Left lung (tissue), 4 donors: ENCODE measurements at regions not wholly inside any gene's neighbourhood (a gene's known extent, or its start where the extent isn't known, plus 50 kb on each side); places are given as distances from the start of the nearest gene placed in this dataset.
A peak's percentile ranks its signal among the peaks of the same experiment; 100 is the strongest.

Experiments
- ATAC-seq: fragments of 200-7000 bp; cut with Tn5 transposase; one replicate; pipeline ENCODE4 v1.9.1; 2020; ENCODE audit warnings: moderate library complexity
- DNase-seq, 4 donors: peaks; one replicate each; pipeline ENCODE4 v3.0.0-alpha.2; 2013 to 2020
- H3K27ac ChIP-seq, 2 donors: fragments of 200-600 bp; sonication (generic) in 1 of 2; one replicate each; pipeline versions ENCODE4 v1.5.0 to v1.8.0; 2020 to 2021
- H3K27me3 ChIP-seq, 2 donors: fragments of 200-600 bp; sonication (generic) in 1 of 2; one replicate each; pipeline versions ENCODE4 v1.5.0 to v1.8.0; 2020 to 2021
- H3K36me3 ChIP-seq, 2 donors: fragments of 200-600 bp; sonication (generic) in 1 of 2; one replicate each; pipeline versions ENCODE4 v1.5.0 to v1.8.0; 2020 to 2021
- H3K4me1 ChIP-seq, 2 donors: fragments of 200-600 bp; one replicate each; pipeline ENCODE4 v1.8.0; 2021
- H3K4me3 ChIP-seq, 2 donors: fragments of 200-600 bp; sonication (generic) in 1 of 2; one replicate each; pipeline versions ENCODE4 v1.5.0 to v1.8.0; 2020 to 2021; ENCODE audit warnings: mild to moderate bottlenecking in 1 of 2
- H3K9me3 ChIP-seq, 2 donors: fragments of 200-600 bp; sonication (generic) in 1 of 2; one replicate each; pipeline versions ENCODE4 v1.5.0 to v1.8.0; 2020 to 2021
- intact Hi-C, 2 donors: fragments of 100-400 bp; cut with DNase I; formaldehyde crosslinking; loops; one replicate each; pipeline versions ENCODE4 v1.11.2 to v1.14.2; 2022
- TF ChIP-seq, protein P1 (sequence below), 2 donors: fragments of 200-600 bp; sonication (generic) in 1 of 2; IDR thresholded peaks; one replicate each; pipeline versions ENCODE4 v1.5.0 to v1.8.0; 2021; ENCODE audit warnings: antibody characterized with exemption in 2 of 2
- donor health status: DM: no; HTN: yes; CAD: no.
- donor health status: DM: no; HTN: no; CAD: no.

DNA sequence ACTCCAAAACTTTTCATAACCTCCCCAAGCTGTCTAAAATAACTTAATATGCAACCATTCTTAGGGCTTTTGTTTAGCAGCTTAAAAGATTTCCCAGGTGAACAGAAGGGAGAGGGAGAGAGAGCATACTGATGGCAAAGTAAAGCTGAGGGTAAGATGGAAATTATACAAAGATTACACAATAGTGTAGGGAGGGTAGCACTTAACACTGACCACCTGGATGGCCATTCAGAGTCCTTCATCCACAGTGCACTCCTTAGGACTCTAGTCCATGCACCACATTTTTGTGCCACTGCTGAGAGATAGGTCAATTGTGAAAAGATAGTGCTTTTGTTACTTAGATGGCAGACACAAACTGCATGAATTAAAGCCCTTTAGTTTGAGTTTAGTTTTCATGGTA is 574.6 kb downstream of the LMO4 start:
- ATAC-seq (peak; percentile 31), DNase-seq (no peak)
- Histone ChIP-seq H3K9me3 (no peaks in the 10 kb centered on the region), H3K36me3 (no peaks in the 10 kb centered on the region), H3K27me3 (no peaks in the 10 kb centered on the region), H3K27ac (no peak overlapping the region), H3K4me1 (peaks cover 0 to 11% of the 10 kb centered on the region in 2 donors), H3K4me3 (no peak overlapping the region)
- TF ChIP-seq, protein P1, sequence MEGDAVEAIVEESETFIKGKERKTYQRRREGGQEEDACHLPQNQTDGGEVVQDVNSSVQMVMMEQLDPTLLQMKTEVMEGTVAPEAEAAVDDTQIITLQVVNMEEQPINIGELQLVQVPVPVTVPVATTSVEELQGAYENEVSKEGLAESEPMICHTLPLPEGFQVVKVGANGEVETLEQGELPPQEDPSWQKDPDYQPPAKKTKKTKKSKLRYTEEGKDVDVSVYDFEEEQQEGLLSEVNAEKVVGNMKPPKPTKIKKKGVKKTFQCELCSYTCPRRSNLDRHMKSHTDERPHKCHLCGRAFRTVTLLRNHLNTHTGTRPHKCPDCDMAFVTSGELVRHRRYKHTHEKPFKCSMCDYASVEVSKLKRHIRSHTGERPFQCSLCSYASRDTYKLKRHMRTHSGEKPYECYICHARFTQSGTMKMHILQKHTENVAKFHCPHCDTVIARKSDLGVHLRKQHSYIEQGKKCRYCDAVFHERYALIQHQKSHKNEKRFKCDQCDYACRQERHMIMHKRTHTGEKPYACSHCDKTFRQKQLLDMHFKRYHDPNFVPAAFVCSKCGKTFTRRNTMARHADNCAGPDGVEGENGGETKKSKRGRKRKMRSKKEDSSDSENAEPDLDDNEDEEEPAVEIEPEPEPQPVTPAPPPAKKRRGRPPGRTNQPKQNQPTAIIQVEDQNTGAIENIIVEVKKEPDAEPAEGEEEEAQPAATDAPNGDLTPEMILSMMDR (IDR thresholded peaks at IDR 0.05), result no peak
- intact Hi-C loops, result no loop called here

DNA sequence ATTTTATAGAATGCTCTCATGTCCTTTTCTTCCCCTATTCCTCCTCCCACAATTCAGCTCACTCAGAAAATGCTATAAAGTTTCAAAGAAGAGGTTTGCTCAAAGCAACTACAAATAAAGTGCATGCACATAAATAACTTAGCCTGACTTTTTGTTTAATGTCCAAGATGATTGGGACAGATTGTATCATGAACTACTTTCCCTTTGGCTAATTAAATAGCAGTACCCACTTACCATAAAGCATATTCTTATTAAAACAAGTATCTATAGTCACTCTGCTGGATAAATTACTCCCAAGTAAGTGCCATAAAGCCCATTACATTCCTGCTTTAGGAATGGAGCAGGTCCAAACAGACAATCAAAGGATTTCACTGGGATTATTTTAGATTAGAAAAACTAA is 576.0 kb downstream of the LMO4 start:
- intact Hi-C loops, result no loop called here
- Histone ChIP-seq H3K27ac (no peak overlapping the region), H3K9me3 (no peaks in the 10 kb centered on the region), H3K36me3 (no peaks in the 10 kb centered on the region), H3K4me3 (no peak overlapping the region), H3K4me1 (peaks cover 0 to 11% of the 10 kb centered on the region in 2 donors), H3K27me3 (no peaks in the 10 kb centered on the region)
- ATAC-seq (no peak), DNase-seq (no peak)
- TF ChIP-seq, protein P1 (IDR thresholded peaks at IDR 0.05), result no peak

DNA sequence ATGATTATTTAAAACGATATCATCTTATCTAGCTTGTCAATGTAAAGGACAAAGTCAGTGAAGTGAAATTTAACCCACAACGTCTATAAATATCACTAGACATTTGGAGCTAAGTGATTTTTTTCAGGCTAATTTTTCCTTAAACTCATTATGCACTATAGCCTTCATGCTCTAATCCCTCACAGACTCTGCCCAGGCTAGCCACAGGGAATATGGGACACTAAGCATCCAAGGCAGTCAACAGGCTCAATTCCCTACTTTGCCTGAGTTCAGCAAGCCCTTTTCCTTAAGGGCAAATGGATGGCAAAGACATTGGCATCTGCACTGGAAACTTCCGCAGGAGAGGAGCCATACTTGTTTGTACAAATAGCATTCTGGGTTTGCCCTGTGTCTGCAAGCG is 577.0 kb downstream of the LMO4 start:
- ATAC-seq, result no peak
- intact Hi-C loops, result no loop called here
- TF ChIP-seq, protein P1 (IDR thresholded peaks at IDR 0.05), result no peak
- Histone ChIP-seq H3K4me3 (no peak overlapping the region), H3K27ac (no peak overlapping the region), H3K9me3 (no peaks in the 10 kb centered on the region), H3K27me3 (no peaks in the 10 kb centered on the region), H3K36me3 (no peaks in the 10 kb centered on the region), H3K4me1 (peaks cover 0 to 11% of the 10 kb centered on the region in 2 donors)
- no peak for DNase-seq

DNA sequence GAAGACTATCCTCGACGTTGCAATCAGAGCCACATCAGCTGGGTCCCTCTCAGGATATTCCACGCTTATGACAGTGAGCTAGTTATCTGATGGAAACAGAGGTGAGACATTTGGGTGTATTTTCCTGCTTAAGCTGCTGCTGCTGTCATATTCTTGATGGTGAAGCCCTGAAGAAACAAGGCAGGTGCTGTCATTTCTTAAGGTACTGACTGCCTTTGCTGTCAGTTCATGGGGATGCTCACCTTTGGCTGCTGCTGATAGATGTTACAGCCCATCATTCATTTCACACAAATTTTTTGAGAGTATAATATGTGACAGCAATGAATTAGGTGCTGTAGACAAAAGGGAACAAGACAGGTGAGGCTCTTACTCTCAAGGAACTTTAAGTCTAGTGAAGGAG is 577.4 kb downstream of the LMO4 start:
- intact Hi-C loops, result no loop called here
- Histone ChIP-seq H3K27me3 (no peaks in the 10 kb centered on the region), H3K9me3 (no peaks in the 10 kb centered on the region), H3K4me1 (peaks cover 0 to 11% of the 10 kb centered on the region in 2 donors), H3K36me3 (no peaks in the 10 kb centered on the region), H3K27ac (no peak overlapping the region), H3K4me3 (no peak overlapping the region)
- DNase-seq, result no peak
- TF ChIP-seq, protein P1 (IDR thresholded peaks at IDR 0.05), result no peak
- no peak for ATAC-seq

DNA sequence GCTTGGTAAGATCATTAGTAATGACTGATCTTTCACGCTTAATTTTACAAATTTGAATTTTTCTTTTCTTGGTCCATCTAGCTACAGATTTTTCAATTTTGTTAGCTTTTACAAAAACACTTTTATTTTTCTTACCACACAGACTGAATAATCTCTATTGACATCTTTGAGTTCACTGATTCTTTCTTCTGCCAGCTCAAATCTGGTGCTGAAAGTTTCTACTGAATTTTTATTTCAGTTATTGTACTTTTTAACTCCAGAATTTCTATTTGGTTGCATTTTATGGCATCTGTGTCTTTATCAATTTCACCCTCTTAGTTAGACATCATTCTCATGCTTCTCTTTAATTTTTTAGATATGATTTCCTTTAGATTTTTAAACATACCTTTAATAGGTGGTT is 584.7 kb downstream of the LMO4 start:
- no peaks in the 10 kb centered on the region for H3K36me3 ChIP-seq
- no peak for ATAC-seq
- no peak overlapping the region for H3K4me3 ChIP-seq
- intact Hi-C loops, result no loop called here
- H3K9me3 ChIP-seq, result peaks cover 0 to 10% of the 10 kb centered on the region in 2 donors
- no peak overlapping the region for H3K27ac ChIP-seq
- H3K4me1 ChIP-seq, result no peaks in the 10 kb centered on the region
- TF ChIP-seq, protein P1 (IDR thresholded peaks at IDR 0.05), result no peak
- no peaks in the 10 kb centered on the region for H3K27me3 ChIP-seq
- DNase-seq, result no peak
